ENCODE measurements at regions not wholly inside any gene's neighbourhood (a gene's known extent, or its start where the extent isn't known, plus 50 kb on each side); places are given as distances from the start of the nearest gene placed in this dataset.

GRCh38 chr6:6409397-6410030 is 89.1 kb upstream of the F13A1 start:
- intact Hi-C loops (cut with micrococcal nuclease) = no loop called here
- Histone ChIP-seq H3K4me3 (replicated peaks in 1 of 3; ENCODE audit: low read depth in 2 of 3, low read length in 3 of 3) (no peak overlapping the region), H3K36me3 (replicated peaks in 1 of 2; ENCODE audit: control insufficient read depth in 1 of 2, insufficient read depth in 2 of 2, low read length in 2 of 2) (no peaks in the 10 kb centered on the region), H3K4me1 (ENCODE audit: control insufficient read depth in 1 of 2, insufficient read depth in 2 of 2, low read length in 2 of 2) (peaks cover 59 to 71% of the 10 kb centered on the region in 2 donors), H3K27me3 (ENCODE audit: control insufficient read depth in 2 of 2, insufficient read depth in 2 of 2, low read length in 2 of 2) (no peaks in the 10 kb centered on the region), H3K4me2 (replicated peaks; ENCODE audit: extremely low read depth, low read length, poor library complexity, severe bottlenecking) (no peak overlapping the region), H2AFZ (ENCODE audit: insufficient read depth, low read depth, low read length, poor library complexity, severe bottlenecking) (no peak overlapping the region), H3K27ac (ENCODE audit: low read depth in 1 of 2, low read length in 2 of 2) (no peak overlapping the region), H4K20me1 (ENCODE audit: insufficient read depth, low read length) (no peaks in the 10 kb centered on the region), H3K9ac (ENCODE audit: insufficient read depth, low read length, poor library complexity, severe bottlenecking) (no peak overlapping the region), H3K9me3 (replicated peaks in 1 of 2; ENCODE audit: control insufficient read depth in 1 of 2, insufficient read depth in 1 of 2, low read length in 2 of 2) (no peaks in the 10 kb centered on the region), H3K79me2 (ENCODE audit: insufficient read depth, low read length) (no peaks in the 10 kb centered on the region)
- Mint-ChIP-seq H3K4me3 (no peak overlapping the region), H3K27ac (peak overlapping the region in 1 of 7 donors; percentile 31), H3K36me3 (no peaks in the 10 kb centered on the region), H3K9me3 (peaks cover 0 to 3% (median 0%) of the 10 kb centered on the region in 7 donors), H3K27me3 (ENCODE audit: low read depth in 3 of 3) (no peaks in the 10 kb centered on the region), H3K4me1 (peaks cover 51% of the 10 kb centered on the region)
- WGBS (ENCODE audit: insufficient coverage) = 84% methylated on average over 7 of the region's 7 CpGs
- no peak for TF ChIP-seq CTCF (IDR thresholded peaks at IDR 0.05)
- no peak for DNase-seq

GRCh38 chr6:6411115-6411514 is 90.7 kb upstream of the F13A1 start:
- no peak overlapping the region for H3K9ac ChIP-seq (ENCODE audit: insufficient read depth, low read length, poor library complexity, severe bottlenecking)
- Mint-ChIP-seq H3K9me3 (peaks cover 0 to 3% (median 0%) of the 10 kb centered on the region in 7 donors), H3K27me3 (ENCODE audit: low read depth in 3 of 3) (no peaks in the 10 kb centered on the region), H3K27ac (peak overlapping the region in 1 of 7 donors; percentile 16), H3K4me1 (peaks cover 57% of the 10 kb centered on the region), H3K4me3 (no peak overlapping the region), H3K36me3 (no peaks in the 10 kb centered on the region)
- no peaks in the 10 kb centered on the region for H3K9me3 ChIP-seq (replicated peaks in 1 of 2; ENCODE audit: control insufficient read depth in 1 of 2, insufficient read depth in 1 of 2, low read length in 2 of 2)
- TF ChIP-seq CTCF (IDR thresholded peaks at IDR 0.05) = no peak
- H3K79me2 ChIP-seq (ENCODE audit: insufficient read depth, low read length) = no peaks in the 10 kb centered on the region
- H2AFZ ChIP-seq (ENCODE audit: insufficient read depth, low read depth, low read length, poor library complexity, severe bottlenecking) = no peak overlapping the region
- no peak overlapping the region for H3K27ac ChIP-seq (ENCODE audit: low read depth in 1 of 2, low read length in 2 of 2)
- H3K4me3 ChIP-seq (replicated peaks in 1 of 3; ENCODE audit: low read depth in 2 of 3, low read length in 3 of 3) = no peak overlapping the region
- intact Hi-C loops (cut with micrococcal nuclease) = no loop called here
- no peak for DNase-seq
- H3K36me3 ChIP-seq (replicated peaks in 1 of 2; ENCODE audit: control insufficient read depth in 1 of 2, insufficient read depth in 2 of 2, low read length in 2 of 2) = no peaks in the 10 kb centered on the region
- no peaks in the 10 kb centered on the region for H3K27me3 ChIP-seq (ENCODE audit: control insufficient read depth in 2 of 2, insufficient read depth in 2 of 2, low read length in 2 of 2)
- peaks cover 66 to 72% of the 10 kb centered on the region in 2 donors for H3K4me1 ChIP-seq (ENCODE audit: control insufficient read depth in 1 of 2, insufficient read depth in 2 of 2, low read length in 2 of 2)
- no peaks in the 10 kb centered on the region for H4K20me1 ChIP-seq (ENCODE audit: insufficient read depth, low read length)
- no peak overlapping the region for H3K4me2 ChIP-seq (replicated peaks; ENCODE audit: extremely low read depth, low read length, poor library complexity, severe bottlenecking)

Measured in CD14-positive monocyte (primary cell).